Vagina (tissue), 2 donors: ENCODE measurements at regions not wholly inside any gene's neighbourhood (a gene's known extent, or its start where the extent isn't known, plus 50 kb on each side); places are given as distances from the start of the nearest gene placed in this dataset.

Source experiments
- CTCF ChIP-seq, 3 experiments: fragments of 450-650 bp in 2 of 3; fragments of 200-600 bp in 1 of 3; sonication (generic) in 1 of 3; IDR thresholded peaks; one replicate each; pipeline ENCODE4 v1.5.1; 2017 to 2019; ENCODE audit warnings: antibody characterized with exemption in 3 of 3, mild to moderate bottlenecking in 2 of 3, moderate library complexity in 2 of 3
- POLR2A ChIP-seq, 2 donors: fragments of 450-650 bp; IDR thresholded peaks; one replicate each; pipeline ENCODE4 v1.6.1; 2017; ENCODE audit warnings: antibody characterized with exemption in 2 of 2, mild to moderate bottlenecking in 2 of 2, moderate library complexity in 2 of 2
- POLR2AphosphoS5 ChIP-seq, 2 donors: sonication (generic); formaldehyde crosslinking; IDR thresholded peaks; one replicate each; pipeline ENCODE4 v1.9.0; 2017; ENCODE audit warnings: antibody characterized with exemption in 2 of 2, mild to moderate bottlenecking in 2 of 2, low read depth in 1 of 2; ENCODE audit not compliant: insufficient read depth in 1 of 2

DNA sequence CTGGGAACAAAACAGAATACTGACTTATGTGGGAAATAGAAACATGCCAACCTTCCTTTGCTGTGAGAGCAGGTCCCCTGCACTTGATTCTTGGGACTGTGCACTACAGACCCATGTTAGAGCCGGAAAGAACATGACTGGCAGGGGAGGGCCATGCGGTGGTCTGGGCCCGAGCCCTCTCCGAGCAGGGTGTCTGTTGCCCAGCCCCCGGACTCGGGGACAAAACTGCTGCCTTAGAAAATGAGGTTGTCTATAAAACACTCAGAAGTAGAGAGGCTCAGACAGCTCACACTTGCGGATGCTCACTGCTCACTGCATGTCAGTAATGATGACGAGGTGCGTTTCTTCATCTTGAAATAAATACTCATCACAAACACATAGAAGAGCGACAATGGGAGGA is 270.7 kb upstream of the HDAC4 start:
- TF ChIP-seq POLR2AphosphoS5 (IDR thresholded peaks at IDR 0.05; ENCODE audit: insufficient read depth in 1 of 2, low read depth in 1 of 2) (no peak), CTCF (IDR thresholded peaks at IDR 0.05) (no peak), POLR2A (IDR thresholded peaks at IDR 0.05) (no peak)
